Mesenchymal stem cell (in vitro differentiated cells and primary cell): ENCODE measurements at regions not wholly inside any gene's neighbourhood (a gene's known extent, or its start where the extent isn't known, plus 50 kb on each side); places are given as distances from the start of the nearest gene placed in this dataset.

Source experiments
- DNase-seq: peaks from one replicate; pipeline ENCODE4 v3.0.0-alpha.2; 2013
- H2AFZ ChIP-seq: one replicate; pipeline ENCODE4 v1.6.1; 2013; ENCODE audit warnings: low read depth, mild to moderate bottlenecking, control low read depth, inconsistent platforms, low read length, moderate library complexity
- H2AK5ac ChIP-seq: 2 replicates; pipeline ENCODE4 v1.6.1; 2013; ENCODE audit warnings: low read length, moderate library complexity, mild to moderate bottlenecking, inconsistent platforms; ENCODE audit not compliant: severe bottlenecking
- H2BK120ac ChIP-seq: one replicate; pipeline ENCODE4 v1.6.1; 2013; ENCODE audit warnings: low read depth, mild to moderate bottlenecking, inconsistent platforms, low read length, moderate library complexity
- H2BK12ac ChIP-seq, 2 experiments: one replicate each; pipeline ENCODE4 v1.6.1; 2013; ENCODE audit warnings: inconsistent platforms in 2 of 2, low read length in 2 of 2, mild to moderate bottlenecking in 2 of 2, moderate library complexity in 2 of 2, control low read depth in 1 of 2
- H2BK15ac ChIP-seq: one replicate; pipeline ENCODE4 v1.6.1; 2013; ENCODE audit warnings: mild to moderate bottlenecking, low read depth, inconsistent platforms; ENCODE audit not compliant: poor library complexity, severe bottlenecking
- H2BK5ac ChIP-seq: 2 replicates; pipeline ENCODE4 v1.6.1; 2013; ENCODE audit warnings: low read depth, mild to moderate bottlenecking, low read length, control low read depth, inconsistent platforms; ENCODE audit not compliant: poor library complexity, severe bottlenecking
- H3K14ac ChIP-seq, 2 experiments: one replicate each; pipeline ENCODE4 v1.6.1; 2013; ENCODE audit warnings: inconsistent platforms in 2 of 2, low read length in 2 of 2, control low read depth in 1 of 2, mild to moderate bottlenecking in 1 of 2, moderate library complexity in 1 of 2
- H3K18ac ChIP-seq, 2 experiments: one replicate each; pipeline ENCODE4 v1.6.1; 2013; ENCODE audit warnings: inconsistent platforms in 2 of 2, low read length in 2 of 2, control low read depth in 1 of 2, low read depth in 1 of 2, mild to moderate bottlenecking in 1 of 2
- H3K23ac ChIP-seq, 2 experiments: one replicate each; pipeline ENCODE4 v1.6.1; 2013; ENCODE audit warnings: inconsistent platforms in 2 of 2, low read length in 2 of 2, mild to moderate bottlenecking in 2 of 2, moderate library complexity in 2 of 2, control low read depth in 1 of 2
- H3K27ac ChIP-seq: 2 replicates; pipeline ENCODE4 v1.5.1; 2013; ENCODE audit warnings: mild to moderate bottlenecking, moderate library complexity, low read length, control low read depth, inconsistent platforms; ENCODE audit not compliant: poor library complexity, severe bottlenecking
- H3K27me3 ChIP-seq, 2 experiments: 2 replicates each; pipeline versions ENCODE4 v1.6.1 to v1.7.0; 2013; ENCODE audit warnings: low read length in 2 of 2, mild to moderate bottlenecking in 2 of 2, moderate library complexity in 2 of 2, control low read depth in 1 of 2, inconsistent platforms in 1 of 2; ENCODE audit not compliant: control insufficient read depth in 1 of 2, insufficient read depth in 1 of 2
- H3K36me3 ChIP-seq, 2 experiments: 2 replicates each; pipeline versions ENCODE4 v1.6.1 to v1.7.0; 2013; ENCODE audit warnings: low read length in 2 of 2, control low read depth in 1 of 2, inconsistent platforms in 1 of 2, low read depth in 1 of 2, mild to moderate bottlenecking in 1 of 2; ENCODE audit not compliant: insufficient read depth in 2 of 2, control insufficient read depth in 1 of 2
- H3K4ac ChIP-seq, 2 experiments: one replicate each; pipeline ENCODE4 v1.6.1; 2013; ENCODE audit warnings: inconsistent platforms in 2 of 2, low read length in 2 of 2, mild to moderate bottlenecking in 2 of 2, moderate library complexity in 2 of 2, control low read depth in 1 of 2, low read depth in 1 of 2
- H3K4me1 ChIP-seq: 2 replicates; pipeline ENCODE4 v1.6.1; 2013; ENCODE audit warnings: low read depth, low read length, control low read depth; ENCODE audit not compliant: control insufficient read depth, insufficient read depth
- H3K4me2 ChIP-seq: 2 replicates; pipeline ENCODE4 v1.6.1; 2013; ENCODE audit warnings: low read length, mild to moderate bottlenecking, inconsistent platforms; ENCODE audit not compliant: poor library complexity, severe bottlenecking
- H3K4me3 ChIP-seq, 2 experiments: 2 replicates each; pipeline versions ENCODE4 v1.5.1 to v1.7.0; 2013; ENCODE audit warnings: low read length in 2 of 2, mild to moderate bottlenecking in 2 of 2, control low read depth in 1 of 2, low read depth in 1 of 2; ENCODE audit not compliant: insufficient read depth in 1 of 2
- H3K79me1 ChIP-seq: replicated peaks from 2 replicates; pipeline ENCODE4 v1.6.1; 2013; ENCODE audit warnings: mild to moderate bottlenecking, control low read depth, low read length, inconsistent platforms; ENCODE audit not compliant: poor library complexity, severe bottlenecking
- H3K9ac ChIP-seq: 2 replicates; pipeline ENCODE4 v1.7.0; 2013; ENCODE audit warnings: mild to moderate bottlenecking, low read length, moderate library complexity
- H3K9me3 ChIP-seq: 2 replicates; pipeline ENCODE4 v1.7.0; 2013; ENCODE audit warnings: mild to moderate bottlenecking, low read length; ENCODE audit not compliant: control insufficient read depth
- H4K8ac ChIP-seq: one replicate; pipeline ENCODE4 v1.6.1; 2013; ENCODE audit warnings: inconsistent platforms, mild to moderate bottlenecking, low read length, moderate library complexity
- H4K91ac ChIP-seq: one replicate; pipeline ENCODE4 v1.6.1; 2013; ENCODE audit warnings: mild to moderate bottlenecking, low read length, inconsistent platforms
- WGBS: methylation state at CpG from one replicate; pipeline ENCODE4 v1.1.7; 2013; ENCODE audit warnings: mixed read lengths; 5-methylcytosine and 5-hydroxymethylcytosine counted together

DNA sequence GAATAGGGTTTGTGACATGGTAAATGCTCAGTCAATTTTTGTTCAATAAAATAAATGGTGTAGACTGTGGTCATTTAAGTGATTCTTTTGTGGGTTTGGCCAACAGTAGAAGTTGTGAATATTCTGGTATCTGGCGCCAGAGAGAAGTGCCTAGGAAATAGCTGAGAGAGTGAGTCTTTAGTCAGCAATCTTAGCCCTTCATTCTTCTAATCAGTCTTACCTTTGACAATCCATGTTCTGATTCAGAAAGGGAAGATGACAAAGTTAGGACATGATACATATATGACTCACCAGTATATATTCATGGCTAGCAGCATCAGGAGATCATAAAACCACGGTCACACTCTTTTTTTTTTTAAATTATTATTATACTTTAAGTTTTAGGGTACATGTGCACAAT lies 141.8 kb upstream of the PCDH18 start:
- no peak overlapping the region for H2AFZ ChIP-seq

DNA sequence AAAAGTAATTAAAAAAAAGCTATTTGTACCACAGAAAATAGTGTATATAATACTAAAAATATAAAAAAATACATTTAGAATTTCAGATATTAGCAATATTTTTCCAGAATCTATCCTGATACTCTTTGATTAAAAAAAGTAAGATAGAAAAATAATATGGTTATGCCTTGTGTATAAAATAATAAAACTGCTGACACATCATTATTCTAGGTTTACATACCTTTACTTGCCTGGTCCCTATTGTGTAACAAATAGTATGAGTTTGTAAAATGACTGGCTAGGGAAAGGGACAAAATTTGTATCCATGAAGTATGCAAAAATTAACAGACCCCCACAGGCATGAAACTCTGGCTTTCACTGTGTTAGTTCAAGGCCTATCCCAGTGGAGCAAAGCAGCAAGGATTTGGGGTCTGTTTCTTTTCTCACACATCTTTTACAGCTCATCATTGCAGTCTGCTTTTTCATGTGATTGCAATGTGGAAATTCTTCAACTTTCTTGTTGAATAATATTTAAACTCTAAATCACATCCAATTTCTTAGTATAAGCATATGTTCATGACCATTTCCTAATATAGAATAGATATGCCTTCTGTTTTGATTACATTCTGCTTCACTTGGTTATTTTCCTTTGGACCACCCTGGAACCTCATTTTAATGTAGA lies 136.7 kb upstream of the PCDH18 start:
- Histone ChIP-seq H2BK120ac (no peak overlapping the region), H3K14ac (no peak overlapping the region), H3K27me3 (no peaks in the 10 kb centered on the region), H3K18ac (peak overlapping the region in 1 of 2 experiments; percentile 34), H3K27ac (no peak overlapping the region), H2BK12ac (no peak overlapping the region), H3K9ac (no peak overlapping the region), H2AK5ac (no peak overlapping the region), H3K4me3 (no peak overlapping the region), H4K8ac (no peak overlapping the region), H3K4ac (no peak overlapping the region), H3K79me1 (no peaks in the 10 kb centered on the region), H3K9me3 (no peaks in the 10 kb centered on the region), H3K23ac (no peak overlapping the region), H2BK5ac (no peak overlapping the region), H4K91ac (no peak overlapping the region), H3K36me3 (no peaks in the 10 kb centered on the region), H2BK15ac (no peak overlapping the region), H2AFZ (no peak overlapping the region), H3K4me1 (no peaks in the 10 kb centered on the region), H3K4me2 (no peak overlapping the region)
- DNase-seq = no peak

More for the DNA sequence above, 141.8 kb upstream of the PCDH18 start:
- H3K4me1 ChIP-seq = peaks cover 2% of the 10 kb centered on the region
- H2BK120ac ChIP-seq = no peak overlapping the region
- WGBS = no CpG with 5 or more reads among the region's 2 CpGs
- H3K4me2 ChIP-seq = no peak overlapping the region
- no peak overlapping the region for H4K91ac ChIP-seq
- H3K36me3 ChIP-seq = no peaks in the 10 kb centered on the region
- no peak overlapping the region for H3K4ac ChIP-seq
- no peak overlapping the region for H2BK15ac ChIP-seq
- H3K9ac ChIP-seq = no peak overlapping the region
- no peak overlapping the region for H4K8ac ChIP-seq
- no peak overlapping the region for H3K14ac ChIP-seq
- H2BK5ac ChIP-seq = no peak overlapping the region
- H3K27me3 ChIP-seq = no peaks in the 10 kb centered on the region
- H3K23ac ChIP-seq = no peak overlapping the region
- no peak overlapping the region for H3K27ac ChIP-seq
- H3K79me1 ChIP-seq = no peaks in the 10 kb centered on the region
- H2BK12ac ChIP-seq = no peak overlapping the region
- no peak overlapping the region for H3K18ac ChIP-seq
- H2AK5ac ChIP-seq = no peak overlapping the region
- DNase-seq = peak; percentile 37
- no peak overlapping the region for H3K4me3 ChIP-seq
- no peaks in the 10 kb centered on the region for H3K9me3 ChIP-seq

DNA sequence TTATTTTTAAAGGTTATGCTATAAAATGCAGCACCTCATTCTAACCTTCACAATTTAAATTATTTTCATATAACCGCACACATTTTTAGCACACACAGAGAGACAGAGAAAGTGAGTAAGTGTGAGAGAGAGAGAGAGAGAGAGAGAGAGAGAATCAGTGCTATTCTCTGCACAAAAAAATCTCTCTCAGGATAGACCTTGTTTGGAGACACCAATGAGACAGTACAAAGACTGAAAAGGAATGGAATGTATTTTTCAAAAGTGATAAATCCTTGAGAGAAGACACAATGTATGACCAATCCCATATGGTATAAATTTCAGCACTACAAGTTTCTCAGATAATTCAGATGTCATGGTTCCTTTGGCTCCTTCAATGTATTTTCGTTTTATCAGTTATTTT lies 132.1 kb upstream of the PCDH18 start:
- Histone ChIP-seq H3K4me2 (no peak overlapping the region), H3K27ac (peak overlapping the region; percentile 78), H3K9me3 (no peaks in the 10 kb centered on the region), H3K79me1 (no peaks in the 10 kb centered on the region), H3K14ac (no peak overlapping the region), H2BK5ac (no peak overlapping the region), H2BK120ac (no peak overlapping the region), H4K91ac (no peak overlapping the region), H2BK15ac (no peak overlapping the region), H3K23ac (no peak overlapping the region), H2AK5ac (no peak overlapping the region), H3K18ac (no peak overlapping the region), H3K4me1 (peaks cover 2% of the 10 kb centered on the region), H2BK12ac (no peak overlapping the region), H3K9ac (peak overlapping the region; percentile 61), H3K4me3 (no peak overlapping the region), H4K8ac (no peak overlapping the region), H2AFZ (no peak overlapping the region), H3K36me3 (no peaks in the 10 kb centered on the region), H3K27me3 (no peaks in the 10 kb centered on the region), H3K4ac (no peak overlapping the region)
- no peak for DNase-seq
- 23% methylated on average over 1 of the region's 2 CpGs for WGBS

DNA sequence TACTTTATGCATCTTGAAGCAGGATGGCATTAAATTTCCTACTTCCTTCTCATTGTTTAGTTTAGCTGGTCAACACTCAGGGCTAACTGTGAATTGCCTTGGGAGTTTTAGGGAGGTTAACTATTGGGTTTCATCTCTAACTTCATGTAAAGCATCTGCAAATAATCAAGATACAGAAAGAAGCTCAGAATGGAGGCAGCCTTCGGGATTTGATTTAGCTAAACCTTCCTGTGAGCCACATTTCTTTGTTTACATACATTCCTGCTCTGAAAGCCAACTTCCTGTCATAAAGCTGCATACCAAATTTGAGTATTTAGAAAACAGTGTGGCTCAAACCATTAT lies 131.7 kb upstream of the PCDH18 start:
- Histone ChIP-seq H3K27me3 (no peaks in the 10 kb centered on the region), H4K91ac (no peak overlapping the region), H3K4me1 (peaks cover 2% of the 10 kb centered on the region), H3K9ac (peak overlapping the region; percentile 61), H3K23ac (no peak overlapping the region), H3K4ac (no peak overlapping the region), H2BK120ac (no peak overlapping the region), H2BK15ac (no peak overlapping the region), H3K4me2 (no peak overlapping the region), H3K79me1 (no peaks in the 10 kb centered on the region), H2BK5ac (peak overlapping the region; percentile 63), H4K8ac (no peak overlapping the region), H3K18ac (no peak overlapping the region), H3K14ac (no peak overlapping the region), H3K36me3 (no peaks in the 10 kb centered on the region), H2AFZ (no peak overlapping the region), H3K9me3 (no peaks in the 10 kb centered on the region), H3K4me3 (no peak overlapping the region), H2AK5ac (no peak overlapping the region), H3K27ac (peak overlapping the region; percentile 78), H2BK12ac (no peak overlapping the region)
- 0% methylated on average over 1 of the region's 1 CpG for WGBS
- DNase-seq = peak; percentile 77
